CD4-positive, alpha-beta T cell (primary cell): ENCODE measurements at regions not wholly inside any gene's neighbourhood (a gene's known extent, or its start where the extent isn't known, plus 50 kb on each side); places are given as distances from the start of the nearest gene placed in this dataset.

Experiments
- ATAC-seq: fragments of 200-7000 bp; cut with Tn5 transposase; one replicate; pipeline ENCODE4 v1.10.0; 2022; ENCODE audit warnings: mild to moderate bottlenecking; ENCODE audit not compliant: poor library complexity
- CTCF ChIA-PET: fragments of 350-600 bp; sonication (Branson Sonifier 250); formaldehyde crosslinking; loops from one replicate; lab custom pipeline; 2021; ENCODE audit warnings: antibody characterized with exemption, inconsistent platforms; lab: Charles Lee
- POLR2A ChIA-PET: fragments of 350-600 bp; sonication (Branson Sonifier 250); formaldehyde crosslinking; loops from one replicate; lab custom pipeline; 2021; ENCODE audit warnings: antibody characterized with exemption, inconsistent platforms; lab: Charles Lee
- DNase-seq, 14 experiments: peaks; one replicate each; pipeline ENCODE4 v3.0.0-alpha.2; 2013 to 2020; ENCODE audit warnings: mixed read lengths in 2 of 14
- H3K27ac ChIP-seq, 2 donors: one replicate each; pipeline versions ENCODE4 v1.5.1 to v1.7.0; 2013; ENCODE audit warnings: low read length in 2 of 2, low read depth in 1 of 2, mild to moderate bottlenecking in 1 of 2
- H3K27me3 ChIP-seq, 2 experiments: 1 replicate in 1 of 2; 2 replicates in 1 of 2; pipeline versions ENCODE4 v1.6.1 to v1.7.0; 2013; ENCODE audit warnings: low read length in 2 of 2, control low read depth in 1 of 2, mild to moderate bottlenecking in 1 of 2, moderate library complexity in 1 of 2; ENCODE audit not compliant: insufficient read depth in 2 of 2, control insufficient read depth in 1 of 2
- H3K36me3 ChIP-seq: one replicate; pipeline ENCODE4 v1.6.1; 2013; ENCODE audit warnings: low read length, control low read depth; ENCODE audit not compliant: insufficient read depth
- H3K4me1 ChIP-seq: one replicate; pipeline ENCODE4 v1.6.1; 2013; ENCODE audit warnings: low read length, control low read depth; ENCODE audit not compliant: insufficient read depth
- H3K4me3 ChIP-seq: one replicate; pipeline ENCODE4 v1.5.1; 2013; ENCODE audit warnings: mild to moderate bottlenecking, low read length, moderate library complexity
- H3K9me3 ChIP-seq, 2 experiments: 1 replicate in 1 of 2; 2 replicates in 1 of 2; pipeline versions ENCODE4 v1.6.1 to v1.7.0; 2013; ENCODE audit warnings: low read length in 2 of 2, mild to moderate bottlenecking in 2 of 2, control low read depth in 1 of 2, moderate library complexity in 1 of 2; ENCODE audit not compliant: control insufficient read depth in 1 of 2, insufficient read depth in 1 of 2
- H3K27ac Mint-ChIP-seq: one replicate; pipeline ENCODE4 v1.8.0; 2020; ENCODE audit warnings: mixed read lengths
- H3K27me3 Mint-ChIP-seq: one replicate; pipeline ENCODE4 v1.8.0; 2021; ENCODE audit warnings: mixed read lengths
- H3K36me3 Mint-ChIP-seq: one replicate; pipeline ENCODE4 v1.8.0; 2021; ENCODE audit warnings: low read depth, mixed read lengths
- H3K4me1 Mint-ChIP-seq: one replicate; pipeline ENCODE4 v1.8.0; 2021; ENCODE audit warnings: low read depth, mixed read lengths
- H3K4me3 Mint-ChIP-seq: one replicate; pipeline ENCODE4 v1.8.0; 2020; ENCODE audit warnings: mild to moderate bottlenecking, mixed read lengths
- H3K9me3 Mint-ChIP-seq: one replicate; pipeline ENCODE4 v1.8.0; 2020; ENCODE audit warnings: mixed read lengths
- CTCF ChIP-seq: fragments of 200-600 bp; IDR thresholded peaks from one replicate; pipeline ENCODE4 v1.8.0; 2022; ENCODE audit warnings: antibody characterized with exemption, mild to moderate bottlenecking
- intact Hi-C, 2 experiments: fragments of 100-400 bp; cut with DNase I in 1 of 2; cut with micrococcal nuclease in 1 of 2; formaldehyde crosslinking; loops; one replicate each; pipeline versions ENCODE4 v1.15.1 to v1.9.0; 2023 to 2025; cut with DNase I, micrococcal nuclease

- peaks cover 3% of the 10 kb centered on the region for H3K9me3 Mint-ChIP-seq
- TF ChIP-seq CTCF, result no peak
- CTCF ChIA-PET, result no interaction called here
- DNase-seq (no peak), ATAC-seq (no peak)
- Histone ChIP-seq H3K9me3 (peaks cover 0 to 6% of the 10 kb centered on the region in 2 experiments), H3K4me1 (no peaks in the 10 kb centered on the region), H3K27ac (no peak overlapping the region), H3K36me3 (no peaks in the 10 kb centered on the region), H3K4me3 (no peak overlapping the region), H3K27me3 (no peaks in the 10 kb centered on the region)
- no peak overlapping the region for H3K4me3 Mint-ChIP-seq
- intact Hi-C loops, result no loop called here
- no peaks in the 10 kb centered on the region for H3K36me3 Mint-ChIP-seq
- no peak overlapping the region for H3K27ac Mint-ChIP-seq
- H3K4me1 Mint-ChIP-seq, result no peaks in the 10 kb centered on the region
- no peaks in the 10 kb centered on the region for H3K27me3 Mint-ChIP-seq
- POLR2A ChIA-PET, result no interaction called here
These were observed 240.9 kb downstream of the COL12A1 start for GRCh38 chr6:74964871-74965441.

- no peak for TF ChIP-seq CTCF
- no peak overlapping the region for H3K27ac Mint-ChIP-seq
- no peaks in the 10 kb centered on the region for H3K27me3 Mint-ChIP-seq
- Histone ChIP-seq H3K4me1 (no peaks in the 10 kb centered on the region), H3K9me3 (no peaks in the 10 kb centered on the region), H3K27ac (no peak overlapping the region), H3K4me3 (no peak overlapping the region), H3K36me3 (no peaks in the 10 kb centered on the region), H3K27me3 (no peaks in the 10 kb centered on the region)
- peaks cover 10% of the 10 kb centered on the region for H3K9me3 Mint-ChIP-seq
- intact Hi-C loops, result no loop called here
- no peak overlapping the region for H3K4me3 Mint-ChIP-seq
- ATAC-seq (no peak), DNase-seq (no peak)
- no peaks in the 10 kb centered on the region for H3K36me3 Mint-ChIP-seq
- ChIA-PET POLR2A (no interaction called here), CTCF (no interaction called here)
- H3K4me1 Mint-ChIP-seq, result no peaks in the 10 kb centered on the region
These were observed 249.1 kb downstream of the COL12A1 start for GRCh38 chr6:74956559-74957428.

- ATAC-seq, result no peak
- CTCF ChIA-PET, result no interaction called here
- intact Hi-C loops, result no loop called here
These were observed 252.1 kb downstream of the COL12A1 start for GRCh38 chr6:74953708-74954107.

More at GRCh38 chr6:74953708-74954107, 252.1 kb downstream of the COL12A1 start:
- POLR2A ChIA-PET, result no interaction called here
- no peak for TF ChIP-seq CTCF
- no peaks in the 10 kb centered on the region for H3K4me1 ChIP-seq
- Mint-ChIP-seq H3K36me3 (no peaks in the 10 kb centered on the region), H3K27ac (no peak overlapping the region), H3K9me3 (peaks cover 15% of the 10 kb centered on the region), H3K4me1 (no peaks in the 10 kb centered on the region), H3K27me3 (no peaks in the 10 kb centered on the region), H3K4me3 (no peak overlapping the region)
- H3K36me3 ChIP-seq, result no peaks in the 10 kb centered on the region
- no peak overlapping the region for H3K4me3 ChIP-seq
- no peaks in the 10 kb centered on the region for H3K27me3 ChIP-seq
- H3K27ac ChIP-seq, result no peak overlapping the region
- no peak for DNase-seq
- H3K9me3 ChIP-seq, result no peaks in the 10 kb centered on the region
